ENCODE measurements at regions not wholly inside any gene's neighbourhood (a gene's known extent, or its start where the extent isn't known, plus 50 kb on each side); places are given as distances from the start of the nearest gene placed in this dataset.

DNA sequence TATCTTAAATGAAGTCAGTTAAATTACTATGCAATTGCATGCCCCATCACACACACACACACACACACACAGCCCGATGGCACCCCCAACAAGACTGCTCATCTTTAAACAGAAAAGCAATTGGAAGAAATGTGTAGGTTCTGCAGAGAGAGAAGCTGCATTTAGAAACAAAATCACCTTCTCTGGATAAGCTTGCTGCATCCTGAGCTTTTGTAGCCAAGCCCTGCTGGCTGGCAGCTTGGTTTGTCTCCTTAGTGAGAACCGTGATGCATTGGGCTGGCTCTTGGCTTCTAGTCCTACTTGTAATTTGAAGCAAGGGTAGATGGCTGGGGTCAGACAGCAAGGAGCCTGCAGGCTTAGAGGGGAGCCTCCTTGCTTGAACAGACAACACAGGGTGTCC is 153.8 kb downstream of the SOX9 start:
- ChIA-PET POLR2A (ENCODE audit: low non-redundant PET) (no interaction called here), CTCF (no interaction called here)
- no peak for TF ChIP-seq EZH2 (IDR thresholded peaks at IDR 0.05; ENCODE audit: borderline replicate concordance, low read depth, low read length, poor library complexity, severe bottlenecking)
- TF ChIP-seq, protein P1, sequence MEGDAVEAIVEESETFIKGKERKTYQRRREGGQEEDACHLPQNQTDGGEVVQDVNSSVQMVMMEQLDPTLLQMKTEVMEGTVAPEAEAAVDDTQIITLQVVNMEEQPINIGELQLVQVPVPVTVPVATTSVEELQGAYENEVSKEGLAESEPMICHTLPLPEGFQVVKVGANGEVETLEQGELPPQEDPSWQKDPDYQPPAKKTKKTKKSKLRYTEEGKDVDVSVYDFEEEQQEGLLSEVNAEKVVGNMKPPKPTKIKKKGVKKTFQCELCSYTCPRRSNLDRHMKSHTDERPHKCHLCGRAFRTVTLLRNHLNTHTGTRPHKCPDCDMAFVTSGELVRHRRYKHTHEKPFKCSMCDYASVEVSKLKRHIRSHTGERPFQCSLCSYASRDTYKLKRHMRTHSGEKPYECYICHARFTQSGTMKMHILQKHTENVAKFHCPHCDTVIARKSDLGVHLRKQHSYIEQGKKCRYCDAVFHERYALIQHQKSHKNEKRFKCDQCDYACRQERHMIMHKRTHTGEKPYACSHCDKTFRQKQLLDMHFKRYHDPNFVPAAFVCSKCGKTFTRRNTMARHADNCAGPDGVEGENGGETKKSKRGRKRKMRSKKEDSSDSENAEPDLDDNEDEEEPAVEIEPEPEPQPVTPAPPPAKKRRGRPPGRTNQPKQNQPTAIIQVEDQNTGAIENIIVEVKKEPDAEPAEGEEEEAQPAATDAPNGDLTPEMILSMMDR (conservative IDR thresholded peaks at IDR 0.05; ENCODE audit: low read depth, low read length) = no peak
- no peaks in the 10 kb centered on the region for H3K9me3 ChIP-seq (ENCODE audit: low read depth, low read length, poor library complexity, severe bottlenecking)
- H3K4me3 ChIP-seq (ENCODE audit: low read depth, low read length, poor library complexity, severe bottlenecking) = no peak overlapping the region
- no peaks in the 10 kb centered on the region for H3K36me3 ChIP-seq (ENCODE audit: insufficient read depth, low read length, poor library complexity, severe bottlenecking)
- no TSS peak for BruUV-seq (replicated peaks)
- no peak overlapping the region for H3K27ac ChIP-seq (ENCODE audit: low read depth, low read length, poor library complexity, severe bottlenecking)
- intact Hi-C loops (cut with micrococcal nuclease; ENCODE audit: unreplicated experiment) = no loop called here
- peaks cover 12% of the 10 kb centered on the region for H3K4me1 ChIP-seq (ENCODE audit: insufficient read depth, low read length, poor library complexity, severe bottlenecking)
- H3K27me3 ChIP-seq (replicated peaks; ENCODE audit: insufficient read depth, low read depth, low read length, poor library complexity) = no peaks in the 10 kb centered on the region
- no peak for DNase-seq (ENCODE audit: low spot score)

DNA sequence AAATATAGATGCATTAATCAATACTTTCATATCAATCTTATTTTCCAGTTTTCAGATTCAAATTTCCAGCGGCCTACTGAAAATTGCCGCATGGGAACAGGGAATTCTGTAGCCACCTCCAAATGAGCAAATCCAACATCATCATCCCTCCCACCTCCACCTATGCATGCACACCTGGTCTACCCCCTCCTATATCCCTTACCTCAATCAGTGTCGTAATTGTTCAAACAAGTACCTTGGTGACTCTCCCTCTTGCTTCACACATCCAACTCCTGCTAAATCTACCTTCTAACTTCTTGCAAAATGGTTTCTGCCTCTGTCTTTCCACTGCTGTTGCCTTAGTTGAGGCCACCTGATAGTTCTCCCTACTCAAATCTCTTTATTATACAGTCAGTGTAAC is 160.1 kb downstream of the SOX9 start:
- ChIA-PET CTCF (no interaction called here), POLR2A (ENCODE audit: low non-redundant PET) (no interaction called here)
- no peaks in the 10 kb centered on the region for H3K36me3 ChIP-seq (ENCODE audit: insufficient read depth, low read length, poor library complexity, severe bottlenecking)
- no peaks in the 10 kb centered on the region for H3K4me1 ChIP-seq (ENCODE audit: insufficient read depth, low read length, poor library complexity, severe bottlenecking)
- no peak overlapping the region for H3K4me3 ChIP-seq (ENCODE audit: low read depth, low read length, poor library complexity, severe bottlenecking)
- no peak for TF ChIP-seq EZH2 (IDR thresholded peaks at IDR 0.05; ENCODE audit: borderline replicate concordance, low read depth, low read length, poor library complexity, severe bottlenecking)
- TF ChIP-seq, protein P1 (conservative IDR thresholded peaks at IDR 0.05; ENCODE audit: low read depth, low read length) = no peak
- no peaks in the 10 kb centered on the region for H3K27me3 ChIP-seq (replicated peaks; ENCODE audit: insufficient read depth, low read depth, low read length, poor library complexity)
- no peak for DNase-seq (ENCODE audit: low spot score)
- intact Hi-C loops (cut with micrococcal nuclease; ENCODE audit: unreplicated experiment) = no loop called here
- BruUV-seq (replicated peaks) = no TSS peak
- H3K27ac ChIP-seq (ENCODE audit: low read depth, low read length, poor library complexity, severe bottlenecking) = no peak overlapping the region
- no peaks in the 10 kb centered on the region for H3K9me3 ChIP-seq (ENCODE audit: low read depth, low read length, poor library complexity, severe bottlenecking)

DNA sequence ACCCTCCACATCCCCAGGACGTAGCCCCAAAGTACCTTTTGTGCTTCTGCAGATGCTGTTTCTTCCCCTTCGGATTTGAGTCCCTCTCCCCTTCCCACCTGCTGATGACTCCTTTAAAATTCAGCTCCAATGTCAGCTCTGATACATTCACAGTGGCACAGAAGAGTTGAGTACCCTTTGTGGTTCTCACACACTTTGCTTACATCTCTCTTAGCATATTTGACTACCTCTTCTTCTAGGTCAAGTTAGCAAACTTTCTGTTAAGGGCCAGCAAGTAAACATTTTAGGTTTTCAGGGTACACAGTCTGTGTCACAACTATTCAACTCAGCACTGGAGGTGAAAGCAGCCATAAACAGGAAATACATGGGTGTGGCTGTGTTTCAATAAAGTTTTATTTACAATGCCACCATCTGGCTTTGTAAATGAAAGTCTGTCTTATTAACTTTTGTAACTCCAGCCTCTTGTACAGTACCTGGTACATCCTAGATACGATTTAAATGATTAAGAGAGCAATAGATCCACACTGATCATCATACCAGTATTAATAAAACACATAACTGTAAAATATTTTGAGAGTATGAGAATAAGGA is 161.7 kb downstream of the SOX9 start:
- TF ChIP-seq, protein P1 (conservative IDR thresholded peaks at IDR 0.05; ENCODE audit: low read depth, low read length) = no peak
- no peak for TF ChIP-seq EZH2 (IDR thresholded peaks at IDR 0.05; ENCODE audit: borderline replicate concordance, low read depth, low read length, poor library complexity, severe bottlenecking)
- Histone ChIP-seq H3K27ac (ENCODE audit: low read depth, low read length, poor library complexity, severe bottlenecking) (no peak overlapping the region), H3K4me3 (ENCODE audit: low read depth, low read length, poor library complexity, severe bottlenecking) (no peak overlapping the region), H3K4me1 (ENCODE audit: insufficient read depth, low read length, poor library complexity, severe bottlenecking) (no peaks in the 10 kb centered on the region), H3K27me3 (replicated peaks; ENCODE audit: insufficient read depth, low read depth, low read length, poor library complexity) (no peaks in the 10 kb centered on the region), H3K9me3 (ENCODE audit: low read depth, low read length, poor library complexity, severe bottlenecking) (no peaks in the 10 kb centered on the region), H3K36me3 (ENCODE audit: insufficient read depth, low read length, poor library complexity, severe bottlenecking) (no peaks in the 10 kb centered on the region)
- DNase-seq (ENCODE audit: low spot score) = no peak
- ChIA-PET CTCF (no interaction called here), POLR2A (ENCODE audit: low non-redundant PET) (no interaction called here)
- intact Hi-C loops (cut with micrococcal nuclease; ENCODE audit: unreplicated experiment) = no loop called here
- BruUV-seq (replicated peaks) = no TSS peak

Data from A673 (cell line).